Epithelial cell of proximal tubule (primary cell): ENCODE measurements at regions not wholly inside any gene's neighbourhood (a gene's known extent, or its start where the extent isn't known, plus 50 kb on each side); places are given as distances from the start of the nearest gene placed in this dataset.
"Not testable (repeated sequence)": the region's sequence is repeated elsewhere in the genome, so short reads cannot be mapped to it uniquely, and the experiment has no call there.

Source experiments
- DNase-seq: peaks from one replicate; pipeline ENCODE4 v3.0.0-alpha.2; 2011; ENCODE audit warnings: low read depth
- H3K4me3 ChIP-seq: 2 replicates; pipeline ENCODE4 v1.5.1; 2011; ENCODE audit warnings: low read depth, mild to moderate bottlenecking, low read length
- CTCF ChIP-seq: conservative IDR thresholded peaks from 2 replicates; pipeline ENCODE4 v1.5.1; 2012; ENCODE audit warnings: low read depth, mild to moderate bottlenecking, low read length

DNA sequence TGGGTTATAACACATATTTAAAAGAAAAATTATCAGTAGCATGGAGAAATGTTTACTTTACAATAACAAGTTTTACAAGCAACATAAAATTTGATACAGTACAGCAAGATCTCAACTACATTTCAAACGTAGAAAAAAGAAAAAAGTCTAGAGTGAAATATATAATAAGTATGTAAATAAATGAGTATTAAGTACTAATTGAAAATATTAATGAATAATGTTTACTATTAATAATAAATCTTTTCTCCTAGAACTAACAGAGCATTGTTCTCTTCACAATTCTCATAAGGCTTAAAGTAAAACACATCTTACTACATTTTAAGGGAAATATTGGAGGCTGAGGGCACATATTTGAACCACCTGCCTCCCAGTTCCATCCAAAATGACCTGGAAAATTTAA is 72.1 kb downstream of the TMEM212 start:
- TF ChIP-seq CTCF, result no peak
- H3K4me3 ChIP-seq, result no peak overlapping the region
- no peak for DNase-seq

- DNase-seq, result no peak
- H3K4me3 ChIP-seq, result no peak overlapping the region
- TF ChIP-seq CTCF, result no peak
Measured at GRCh38 chr3:171916888-171917287, 73.7 kb downstream of the TMEM212 start.

DNA sequence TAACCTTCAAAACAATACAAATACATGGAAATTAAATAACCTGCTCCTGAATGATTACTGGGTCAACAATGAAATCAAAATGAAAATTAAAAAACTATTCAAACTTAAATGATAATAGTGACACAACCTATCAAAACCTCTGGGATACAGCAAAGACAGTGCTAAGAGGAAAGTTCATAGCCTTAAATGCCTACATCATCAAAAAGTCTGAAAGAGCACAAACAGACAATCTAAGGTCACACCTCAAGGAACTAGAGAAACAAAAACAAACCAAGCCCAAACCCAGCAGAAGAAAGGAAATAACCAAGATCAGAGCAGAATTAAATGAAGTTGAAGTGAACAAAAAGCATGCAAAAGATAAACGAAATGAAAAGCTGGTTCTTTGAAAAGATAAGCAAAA is 79.5 kb downstream of the TMEM212 start:
- not testable (repeated sequence) for H3K4me3 ChIP-seq, DNase-seq

GRCh38 chr3:171923668-171924067 is 80.5 kb downstream of the TMEM212 start:
- not testable (repeated sequence) for H3K4me3 ChIP-seq, DNase-seq

DNA sequence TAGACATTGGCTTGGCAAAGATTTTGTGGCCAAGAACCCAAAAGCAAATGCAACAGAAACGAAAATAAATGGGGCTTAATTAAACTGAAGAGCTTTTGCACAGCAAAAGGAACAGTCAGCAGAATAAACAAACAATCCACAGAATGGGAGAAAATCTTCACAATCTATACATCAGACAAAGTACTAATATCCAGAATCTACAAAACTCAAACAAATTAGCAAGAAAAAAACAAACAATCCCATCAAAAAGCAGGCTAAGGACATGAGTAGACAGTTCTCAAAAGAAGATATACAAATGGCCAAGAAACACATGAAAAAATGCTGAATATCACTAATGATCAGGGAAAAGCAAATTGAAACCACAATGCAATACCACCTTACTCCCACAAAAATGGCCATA is 81.7 kb downstream of the TMEM212 start:
- not testable (repeated sequence) for DNase-seq, H3K4me3 ChIP-seq

DNA sequence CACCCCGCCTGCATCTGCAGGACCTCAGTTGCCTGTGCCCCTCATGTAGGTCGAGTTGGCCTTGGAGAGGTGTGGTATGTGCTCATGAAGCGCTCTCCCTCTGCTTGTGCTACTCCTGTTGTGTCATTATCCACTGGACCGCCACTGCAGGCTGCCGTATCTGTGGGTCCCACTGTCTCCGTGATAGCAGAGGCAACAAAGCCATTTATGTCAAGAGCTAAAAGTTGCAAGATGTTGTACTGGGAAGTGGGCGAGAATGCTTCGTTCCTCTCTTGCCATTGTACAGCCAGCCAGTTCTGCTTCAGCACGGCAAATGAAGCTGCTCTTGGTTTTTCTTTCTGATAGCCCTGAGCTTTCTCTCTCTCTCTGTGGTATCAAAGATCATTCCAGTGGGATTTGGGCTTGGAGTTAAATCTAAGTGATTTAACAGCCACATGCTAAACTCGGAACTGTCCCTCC is 89.0 kb downstream of the TMEM212 start:
- TF ChIP-seq CTCF, result no peak
- no peak for DNase-seq
- no peak overlapping the region for H3K4me3 ChIP-seq

GRCh38 chr3:171933441-171933840 is 90.3 kb downstream of the TMEM212 start:
- TF ChIP-seq CTCF, result no peak
- DNase-seq, result no peak
- H3K4me3 ChIP-seq, result no peak overlapping the region

- no peak for DNase-seq
- no peak for TF ChIP-seq CTCF
- no peak overlapping the region for H3K4me3 ChIP-seq
Measured at GRCh38 chr3:171935261-171936123, 92.3 kb downstream of the TMEM212 start.
